ENCODE measurements at regions not wholly inside any gene's neighbourhood (a gene's known extent, or its start where the extent isn't known, plus 50 kb on each side); places are given as distances from the start of the nearest gene placed in this dataset.

- no peak for TF ChIP-seq ZNF121 (tag by site-specific recombination; IDR thresholded peaks at IDR 0.05)
- no peak for TF ChIP-seq CTCF (tag by site-specific recombination; IDR thresholded peaks at IDR 0.05)
- TF ChIP-seq, protein P1, sequence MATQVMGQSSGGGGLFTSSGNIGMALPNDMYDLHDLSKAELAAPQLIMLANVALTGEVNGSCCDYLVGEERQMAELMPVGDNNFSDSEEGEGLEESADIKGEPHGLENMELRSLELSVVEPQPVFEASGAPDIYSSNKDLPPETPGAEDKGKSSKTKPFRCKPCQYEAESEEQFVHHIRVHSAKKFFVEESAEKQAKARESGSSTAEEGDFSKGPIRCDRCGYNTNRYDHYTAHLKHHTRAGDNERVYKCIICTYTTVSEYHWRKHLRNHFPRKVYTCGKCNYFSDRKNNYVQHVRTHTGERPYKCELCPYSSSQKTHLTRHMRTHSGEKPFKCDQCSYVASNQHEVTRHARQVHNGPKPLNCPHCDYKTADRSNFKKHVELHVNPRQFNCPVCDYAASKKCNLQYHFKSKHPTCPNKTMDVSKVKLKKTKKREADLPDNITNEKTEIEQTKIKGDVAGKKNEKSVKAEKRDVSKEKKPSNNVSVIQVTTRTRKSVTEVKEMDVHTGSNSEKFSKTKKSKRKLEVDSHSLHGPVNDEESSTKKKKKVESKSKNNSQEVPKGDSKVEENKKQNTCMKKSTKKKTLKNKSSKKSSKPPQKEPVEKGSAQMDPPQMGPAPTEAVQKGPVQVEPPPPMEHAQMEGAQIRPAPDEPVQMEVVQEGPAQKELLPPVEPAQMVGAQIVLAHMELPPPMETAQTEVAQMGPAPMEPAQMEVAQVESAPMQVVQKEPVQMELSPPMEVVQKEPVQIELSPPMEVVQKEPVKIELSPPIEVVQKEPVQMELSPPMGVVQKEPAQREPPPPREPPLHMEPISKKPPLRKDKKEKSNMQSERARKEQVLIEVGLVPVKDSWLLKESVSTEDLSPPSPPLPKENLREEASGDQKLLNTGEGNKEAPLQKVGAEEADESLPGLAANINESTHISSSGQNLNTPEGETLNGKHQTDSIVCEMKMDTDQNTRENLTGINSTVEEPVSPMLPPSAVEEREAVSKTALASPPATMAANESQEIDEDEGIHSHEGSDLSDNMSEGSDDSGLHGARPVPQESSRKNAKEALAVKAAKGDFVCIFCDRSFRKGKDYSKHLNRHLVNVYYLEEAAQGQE (tag by site-specific recombination; IDR thresholded peaks at IDR 0.05): no peak
Measured at GRCh38 chr12:31207799-31208465, 118.0 kb downstream of the SINHCAF start.

Measured in HEK293 (cell line).